NCI-H146 (cell line): ENCODE measurements at regions not wholly inside any gene's neighbourhood (a gene's known extent, or its start where the extent isn't known, plus 50 kb on each side); places are given as distances from the start of the nearest gene placed in this dataset.
"Not testable (repeated sequence)": the region's sequence is repeated elsewhere in the genome, so short reads cannot be mapped to it uniquely, and the experiment has no call there.

ENCODE experiments used
- DNase-seq: peaks from one replicate; lab custom pipeline; 2025; lab: John Stamatoyannopoulos, UW

DNA sequence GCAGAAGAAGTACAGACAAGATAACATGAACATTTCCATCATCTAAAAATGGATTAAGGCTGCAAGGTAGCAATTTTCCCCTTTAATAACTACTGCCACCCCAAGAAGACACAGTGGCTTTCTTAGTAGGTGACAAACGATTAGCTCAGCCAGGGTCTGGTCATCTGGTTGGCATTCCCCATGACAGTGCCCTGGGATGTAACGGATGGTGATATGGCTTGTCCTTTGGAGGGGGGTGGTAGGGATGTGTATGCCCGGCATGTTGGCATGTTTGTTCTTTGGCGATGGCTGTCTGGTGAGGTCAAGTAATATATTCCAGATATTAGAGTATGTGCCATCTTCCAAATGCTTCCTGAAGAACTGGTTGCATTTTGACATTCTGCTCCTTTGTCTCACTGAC, 135.6 kb upstream of the ZNF536 start:
- DNase-seq: no peak

DNA sequence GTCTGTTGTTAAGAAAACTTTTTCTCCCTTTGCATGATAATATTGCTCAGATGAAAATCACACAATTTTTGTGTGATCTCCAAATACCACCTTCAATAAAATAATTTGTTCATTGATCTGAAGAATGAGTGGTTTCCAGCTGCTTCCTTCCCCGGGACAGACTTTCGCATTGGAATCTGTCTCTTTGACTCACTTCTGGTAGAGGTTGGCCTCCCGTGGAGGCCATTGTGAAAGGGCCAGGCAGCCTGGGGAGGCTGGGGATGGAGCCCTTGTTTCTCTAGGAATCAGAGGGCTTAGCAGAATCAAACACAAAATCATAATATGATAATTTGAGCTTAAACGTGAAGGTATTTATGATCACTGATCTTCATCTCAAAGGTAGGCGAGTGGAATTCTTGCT, 135.0 kb upstream of the ZNF536 start:
- no peak for DNase-seq

DNA sequence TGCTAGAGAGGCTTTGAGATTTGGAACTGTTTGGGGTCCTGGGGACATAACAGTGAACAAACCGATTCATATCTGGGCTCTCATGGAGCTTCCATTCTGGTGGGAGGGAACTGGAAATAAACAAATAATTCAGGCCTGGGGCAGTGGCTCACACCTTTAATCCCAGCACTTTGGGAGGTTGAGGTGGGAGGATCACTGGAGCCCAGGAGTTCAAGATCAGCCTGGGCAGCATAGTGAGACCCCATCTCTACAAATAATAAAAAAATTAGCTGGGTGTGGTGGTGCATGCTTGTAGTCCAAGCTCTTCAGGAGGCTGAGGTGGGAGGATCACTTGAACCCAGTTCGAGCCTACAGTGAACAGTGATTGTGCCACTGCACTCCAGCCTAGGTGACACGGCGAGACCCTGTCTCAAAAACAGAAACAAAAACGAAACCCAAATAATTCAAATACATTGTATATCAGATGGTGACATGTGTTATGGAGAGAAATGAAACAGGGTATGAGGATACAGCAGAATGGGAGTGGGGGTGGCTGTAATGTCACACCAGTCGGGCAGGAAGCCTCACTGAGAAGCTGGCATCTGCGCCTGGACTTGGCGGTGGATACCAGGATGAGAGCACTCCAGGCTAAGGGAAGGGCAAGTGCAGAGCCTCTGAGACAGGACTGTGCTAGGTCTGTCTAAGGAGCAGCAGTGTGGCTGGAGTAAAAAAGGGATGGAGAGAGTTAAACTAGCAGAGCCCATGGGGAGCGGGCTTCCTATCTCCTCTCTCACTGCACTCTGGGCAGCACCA, 131.1 kb upstream of the ZNF536 start:
- no peak for DNase-seq

- no peak for DNase-seq
These were observed 127.7 kb upstream of the ZNF536 start for GRCh38 chr19:30244533-30244932.

GRCh38 chr19:30245401-30246039, 126.7 kb upstream of the ZNF536 start:
- no peak for DNase-seq

GRCh38 chr19:30249911-30250310, 122.3 kb upstream of the ZNF536 start:
- DNase-seq: no peak

DNA sequence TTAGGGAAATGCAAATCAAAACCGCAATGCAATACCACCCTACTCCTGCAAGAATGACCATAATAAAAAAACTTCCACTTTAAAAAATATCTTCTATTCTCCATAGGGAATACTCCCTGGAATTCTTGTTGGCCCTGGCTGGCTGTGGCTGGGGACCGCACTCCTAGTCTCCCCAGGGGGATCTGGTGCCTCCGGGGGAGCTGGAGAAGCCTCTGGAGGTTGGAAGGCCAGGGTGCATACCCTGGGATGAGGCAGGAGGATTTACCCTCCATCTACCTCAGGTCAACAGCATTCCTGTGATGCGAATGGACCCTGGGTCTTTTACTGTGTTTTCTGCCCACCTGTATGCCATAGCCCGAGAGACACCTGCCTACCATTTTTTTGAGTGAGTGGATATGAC, 120.0 kb upstream of the ZNF536 start:
- DNase-seq: no peak

GRCh38 chr19:30253581-30253996, 118.6 kb upstream of the ZNF536 start:
- DNase-seq: no peak

DNA sequence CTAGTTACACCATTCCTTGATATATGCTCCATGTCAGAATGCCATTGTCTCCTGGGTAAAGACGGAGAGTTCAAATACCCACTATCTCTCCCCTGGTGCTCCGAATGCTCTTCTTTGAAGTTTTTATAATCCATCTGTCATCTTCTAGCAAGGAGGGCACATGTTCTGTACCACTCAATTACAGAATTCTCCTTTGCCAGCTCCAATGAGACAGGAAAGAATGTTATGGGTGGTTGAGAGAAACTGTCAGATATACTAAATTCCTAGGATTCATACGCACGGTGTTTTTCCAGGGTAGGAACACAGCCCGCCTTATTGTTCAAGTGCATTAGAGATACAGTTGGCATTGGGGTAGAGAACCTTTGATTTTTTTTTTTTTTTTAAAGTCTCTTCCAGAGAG, 118.0 kb upstream of the ZNF536 start:
- no peak for DNase-seq

GRCh38 chr19:30254789-30255188, 117.4 kb upstream of the ZNF536 start:
- no peak for DNase-seq

DNA sequence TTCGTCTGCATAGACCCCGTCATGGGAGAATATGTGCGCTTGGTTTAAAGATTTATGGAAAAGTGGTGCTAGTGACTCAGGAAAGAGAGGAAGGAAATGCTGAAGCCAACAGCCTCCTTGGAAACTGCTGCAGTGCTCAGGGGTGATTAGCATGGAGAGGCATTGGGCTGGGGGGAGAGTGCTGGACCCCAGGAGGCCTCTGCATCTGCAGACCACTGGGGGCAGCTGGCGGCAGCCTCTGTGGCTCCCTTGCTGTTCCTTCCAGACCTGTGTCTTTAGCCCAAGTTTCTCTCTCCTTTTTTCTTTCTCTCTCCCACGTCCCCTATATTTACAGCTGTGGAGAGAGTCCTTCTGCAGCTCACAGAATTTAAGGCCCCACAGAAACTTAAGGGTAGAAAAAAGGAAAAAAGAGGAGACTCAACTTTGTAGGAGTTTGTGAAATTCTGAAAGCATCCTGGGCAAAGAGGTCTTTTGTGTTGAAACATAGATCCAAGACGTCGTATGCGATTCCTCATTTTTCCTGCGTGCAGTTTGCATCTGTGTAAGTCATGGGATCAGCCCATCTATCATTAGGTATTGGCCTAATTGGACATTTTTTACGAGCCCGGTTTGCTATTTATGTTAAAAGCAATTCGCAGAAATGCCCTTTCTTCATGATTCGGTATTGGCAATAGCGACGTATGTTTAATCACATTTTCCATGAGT, 116.2 kb upstream of the ZNF536 start:
- no peak for DNase-seq

GRCh38 chr19:30256496-30256850, 115.7 kb upstream of the ZNF536 start:
- no peak for DNase-seq

- no peak for DNase-seq
These were observed 108.3 kb upstream of the ZNF536 start for GRCh38 chr19:30263830-30264381.

GRCh38 chr19:30265918-30266317, 106.3 kb upstream of the ZNF536 start:
- not testable (repeated sequence) for DNase-seq

DNA sequence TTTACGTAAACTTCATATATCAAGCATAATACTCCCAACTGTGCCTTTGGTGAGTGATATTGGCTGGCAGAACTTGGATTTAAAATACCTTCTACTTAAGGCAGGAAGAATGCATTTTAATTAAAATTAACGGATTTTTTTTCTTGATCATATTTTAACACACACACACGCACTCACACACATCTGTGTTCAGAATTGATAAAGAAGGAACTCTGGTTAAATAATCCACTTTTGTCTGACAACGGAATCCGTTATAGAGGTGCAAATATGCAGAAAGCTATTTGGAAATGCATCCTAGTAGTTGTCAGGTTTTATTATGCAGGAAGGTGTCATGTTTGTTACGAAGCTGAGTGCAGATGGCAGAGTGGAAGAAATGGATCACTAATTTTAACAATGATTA, 105.5 kb upstream of the ZNF536 start:
- no peak for DNase-seq

DNA sequence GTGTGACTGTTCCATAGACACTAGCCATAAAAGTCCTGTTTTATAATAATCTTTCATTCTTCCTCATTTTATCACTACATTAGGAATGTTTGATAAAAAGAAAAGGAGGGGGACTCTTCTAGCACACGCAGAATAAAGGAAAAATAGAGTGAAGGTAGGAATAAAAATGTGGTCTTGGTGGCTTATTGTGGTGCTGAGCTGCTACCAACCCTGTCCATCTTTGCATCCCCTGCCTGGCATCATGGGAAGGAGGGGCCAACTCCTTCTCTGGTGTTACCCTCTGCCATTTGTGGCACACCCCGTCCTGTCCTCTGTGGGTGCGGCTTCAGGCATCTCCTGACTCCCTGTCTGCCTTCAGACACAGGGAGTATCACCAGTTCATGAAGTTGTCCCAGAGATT, 104.9 kb upstream of the ZNF536 start:
- DNase-seq: no peak

GRCh38 chr19:30268601-30269000, 103.6 kb upstream of the ZNF536 start:
- DNase-seq: no peak

DNA sequence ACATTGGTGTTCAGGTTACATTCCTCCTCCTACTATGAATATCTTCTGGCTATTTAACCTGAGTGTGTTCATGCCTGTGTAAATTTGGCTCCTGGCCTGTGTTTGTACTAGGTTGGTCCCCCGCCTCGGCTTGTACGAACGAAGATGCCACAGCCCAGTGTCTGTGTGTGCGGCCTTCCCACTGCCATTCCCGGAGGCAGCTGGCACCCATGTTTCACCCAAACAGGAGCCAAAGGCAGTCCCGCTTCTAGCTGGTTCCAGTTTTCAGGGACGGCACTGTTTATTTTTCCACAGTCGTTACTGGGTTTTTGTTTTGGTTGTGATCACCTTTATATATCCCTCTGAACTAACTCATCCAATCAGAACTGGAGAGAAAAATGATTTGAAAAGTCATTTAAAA, 102.5 kb upstream of the ZNF536 start:
- no peak for DNase-seq

- no peak for DNase-seq
These were observed 100.4 kb upstream of the ZNF536 start for GRCh38 chr19:30271816-30272215.

- DNase-seq: no peak
These were observed 99.6 kb upstream of the ZNF536 start for GRCh38 chr19:30272554-30272953.

- DNase-seq: no peak
These were observed 99.0 kb upstream of the ZNF536 start for GRCh38 chr19:30273184-30273583.

DNA sequence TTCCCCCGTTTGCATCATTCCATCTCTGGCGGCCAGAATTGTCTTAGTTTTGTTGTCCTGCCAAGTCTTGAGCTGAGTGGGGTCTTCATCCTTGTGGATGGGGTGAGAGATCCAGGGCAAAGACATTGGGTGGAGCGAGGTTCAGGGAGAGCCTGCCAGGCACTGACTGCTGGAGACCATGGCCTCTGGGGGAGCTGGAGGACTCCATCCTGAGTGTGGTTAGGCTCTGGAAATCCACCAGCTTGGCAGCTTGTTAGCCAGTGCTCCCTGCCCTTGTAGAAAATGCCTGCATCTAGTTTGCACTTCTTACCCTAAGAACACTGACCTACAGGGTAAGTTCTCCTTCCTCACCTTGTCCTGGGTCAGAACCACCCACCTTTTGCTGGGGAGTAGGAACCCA, 97.2 kb upstream of the ZNF536 start:
- no peak for DNase-seq
